PC-9 (cell line): ENCODE measurements at regions not wholly inside any gene's neighbourhood (a gene's known extent, or its start where the extent isn't known, plus 50 kb on each side); places are given as distances from the start of the nearest gene placed in this dataset.

Experiments used
- EZH2 ChIP-seq: fragments of 200-600 bp; sonication (generic); IDR thresholded peaks from 2 replicates; pipeline ENCODE4 v1.8.0; 2017; ENCODE audit warnings: antibody characterized with exemption, low read depth
- TF ChIP-seq, protein P1 (sequence below): fragments of 200-600 bp; sonication (generic); conservative IDR thresholded peaks from 2 replicates; pipeline ENCODE4 v1.6.1; 2017; ENCODE audit warnings: mixed run types, antibody characterized with exemption, mild to moderate bottlenecking, moderate library complexity

DNA sequence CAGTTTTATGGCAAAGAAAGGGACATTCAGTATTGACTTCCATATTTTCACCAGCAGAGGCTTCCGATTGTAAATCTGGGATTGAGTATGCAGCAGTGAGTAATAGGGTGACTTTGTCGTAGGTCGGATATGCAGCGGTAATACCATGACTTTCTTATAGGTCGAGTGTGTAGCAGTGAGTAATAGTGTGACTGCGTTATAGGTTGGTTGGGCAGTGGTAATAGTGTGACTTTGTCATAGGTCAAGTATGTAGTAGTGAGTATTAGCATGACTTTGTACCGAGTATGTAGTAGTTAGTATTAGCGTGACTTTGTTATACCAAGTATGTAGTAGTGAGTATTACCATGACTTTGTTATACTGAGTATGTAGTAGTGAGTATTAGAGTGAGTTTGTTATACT, 268.2 kb upstream of the ADARB2 start:
- TF ChIP-seq EZH2 = no peak
- TF ChIP-seq, protein P1, sequence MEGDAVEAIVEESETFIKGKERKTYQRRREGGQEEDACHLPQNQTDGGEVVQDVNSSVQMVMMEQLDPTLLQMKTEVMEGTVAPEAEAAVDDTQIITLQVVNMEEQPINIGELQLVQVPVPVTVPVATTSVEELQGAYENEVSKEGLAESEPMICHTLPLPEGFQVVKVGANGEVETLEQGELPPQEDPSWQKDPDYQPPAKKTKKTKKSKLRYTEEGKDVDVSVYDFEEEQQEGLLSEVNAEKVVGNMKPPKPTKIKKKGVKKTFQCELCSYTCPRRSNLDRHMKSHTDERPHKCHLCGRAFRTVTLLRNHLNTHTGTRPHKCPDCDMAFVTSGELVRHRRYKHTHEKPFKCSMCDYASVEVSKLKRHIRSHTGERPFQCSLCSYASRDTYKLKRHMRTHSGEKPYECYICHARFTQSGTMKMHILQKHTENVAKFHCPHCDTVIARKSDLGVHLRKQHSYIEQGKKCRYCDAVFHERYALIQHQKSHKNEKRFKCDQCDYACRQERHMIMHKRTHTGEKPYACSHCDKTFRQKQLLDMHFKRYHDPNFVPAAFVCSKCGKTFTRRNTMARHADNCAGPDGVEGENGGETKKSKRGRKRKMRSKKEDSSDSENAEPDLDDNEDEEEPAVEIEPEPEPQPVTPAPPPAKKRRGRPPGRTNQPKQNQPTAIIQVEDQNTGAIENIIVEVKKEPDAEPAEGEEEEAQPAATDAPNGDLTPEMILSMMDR = no peak
